ENCODE measurements at regions not wholly inside any gene's neighbourhood (a gene's known extent, or its start where the extent isn't known, plus 50 kb on each side); places are given as distances from the start of the nearest gene placed in this dataset.

- DNase-seq = no peak
Observed at GRCh38 chr14:35222872-35223466, 69.2 kb upstream of the PSMA6 start.

GRCh38 chr14:35223927-35224326 is 68.3 kb upstream of the PSMA6 start:
- DNase-seq = no peak

GRCh38 chr14:35224615-35225014 is 67.6 kb upstream of the PSMA6 start:
- DNase-seq = no peak

GRCh38 chr14:35229084-35229791 is 62.9 kb upstream of the PSMA6 start:
- peak; percentile 17 for DNase-seq

GRCh38 chr14:35229792-35230089 is 62.4 kb upstream of the PSMA6 start:
- DNase-seq = no peak

GRCh38 chr14:35231207-35231760 is 60.9 kb upstream of the PSMA6 start:
- DNase-seq = no peak

GRCh38 chr14:35234012-35234805 is 58.0 kb upstream of the PSMA6 start:
- no peak for DNase-seq

- no peak for DNase-seq
Observed at GRCh38 chr14:35235840-35236239, 56.3 kb upstream of the PSMA6 start.

- DNase-seq = no peak
Observed at GRCh38 chr14:35236806-35237205, 55.4 kb upstream of the PSMA6 start.

GRCh38 chr14:35240231-35240630 is 52.0 kb upstream of the PSMA6 start:
- no peak for DNase-seq
